Osteoblast (primary cell): ENCODE measurements at regions not wholly inside any gene's neighbourhood (a gene's known extent, or its start where the extent isn't known, plus 50 kb on each side); places are given as distances from the start of the nearest gene placed in this dataset.

Experiments
- DNase-seq: peaks from one replicate; pipeline ENCODE4 v3.0.0; 2011; ENCODE audit warnings: low spot score, mixed read lengths; ENCODE audit not compliant: insufficient read length; ENCODE audit errors: missing footprints
- H2AFZ ChIP-seq: 2 replicates; pipeline ENCODE4 v1.6.0; 2011; ENCODE audit warnings: mild to moderate bottlenecking, low read length
- H3K27ac ChIP-seq: 2 replicates; pipeline ENCODE4 v1.5.1; 2011; ENCODE audit warnings: mild to moderate bottlenecking, low read depth, low read length, moderate library complexity
- H3K27me3 ChIP-seq: 2 replicates; pipeline ENCODE4 v1.6.0; 2012; ENCODE audit warnings: mild to moderate bottlenecking, control low read depth, inconsistent platforms, low read length, moderate library complexity; ENCODE audit not compliant: insufficient read depth
- H3K36me3 ChIP-seq: 2 replicates; pipeline ENCODE4 v1.5.1; 2011; ENCODE audit warnings: mild to moderate bottlenecking, low read length, control low read depth, moderate library complexity; ENCODE audit not compliant: insufficient read depth
- H3K4me1 ChIP-seq: 2 replicates; pipeline ENCODE4 v1.5.1; 2011; ENCODE audit warnings: mild to moderate bottlenecking, low read length, control low read depth, moderate library complexity; ENCODE audit not compliant: insufficient read depth
- H3K4me2 ChIP-seq: 2 replicates; pipeline ENCODE4 v1.6.0; 2011; ENCODE audit warnings: mild to moderate bottlenecking, low read length; ENCODE audit not compliant: insufficient read depth
- H3K4me3 ChIP-seq: fragments of 200-600 bp; sonication (generic); 3 replicates; pipeline ENCODE4 v1.5.1; 2012; ENCODE audit warnings: mild to moderate bottlenecking, low read length, inconsistent platforms; ENCODE audit not compliant: insufficient read depth
- H3K79me2 ChIP-seq: 2 replicates; pipeline ENCODE4 v1.6.0; 2012; ENCODE audit warnings: mild to moderate bottlenecking, low read length, control low read depth, inconsistent platforms; ENCODE audit not compliant: insufficient read depth
- H3K9me3 ChIP-seq: 2 replicates; pipeline ENCODE4 v1.5.1; 2011; ENCODE audit warnings: low read depth, low read length, control low read depth
- H4K20me1 ChIP-seq: 2 replicates; pipeline ENCODE4 v1.6.0; 2012; ENCODE audit warnings: mild to moderate bottlenecking, low read length, control low read depth; ENCODE audit not compliant: insufficient read depth
- CTCF ChIP-seq: IDR thresholded peaks from 2 replicates; pipeline ENCODE4 v1.5.1; 2011; ENCODE audit warnings: mild to moderate bottlenecking, low read depth, low read length, moderate library complexity; ENCODE audit errors: extremely low read depth

DNA sequence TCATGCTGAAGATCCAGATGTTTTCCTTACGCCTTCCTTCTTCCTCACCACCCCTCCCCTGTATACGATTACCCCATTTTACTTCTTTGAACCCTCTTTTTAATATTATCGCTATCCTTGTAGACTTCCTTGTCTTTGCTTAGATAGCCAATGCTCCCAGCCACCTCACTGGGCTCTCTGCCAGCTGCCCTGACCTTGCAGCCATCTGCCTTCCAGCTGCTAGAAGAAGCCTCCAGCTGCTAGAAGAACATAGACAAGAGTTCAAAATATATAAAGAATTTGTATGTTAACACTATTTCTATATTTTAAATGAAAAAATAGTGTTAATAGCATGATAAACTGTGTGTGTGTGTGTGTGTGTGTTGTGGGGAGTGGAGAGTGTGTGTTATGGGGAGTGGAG lies 374.7 kb downstream of the ANKRD50 start:
- no peak for TF ChIP-seq CTCF
- H4K20me1 ChIP-seq = no peaks in the 10 kb centered on the region
- H3K27ac ChIP-seq = no peak overlapping the region
- no peak overlapping the region for H2AFZ ChIP-seq
- H3K9me3 ChIP-seq = no peaks in the 10 kb centered on the region
- no peak for DNase-seq
- H3K4me1 ChIP-seq = peaks cover 3% of the 10 kb centered on the region
- no peaks in the 10 kb centered on the region for H3K36me3 ChIP-seq
- no peaks in the 10 kb centered on the region for H3K79me2 ChIP-seq
- H3K4me2 ChIP-seq = no peak overlapping the region
- H3K27me3 ChIP-seq = no peaks in the 10 kb centered on the region
- H3K4me3 ChIP-seq = no peak overlapping the region

- H2AFZ ChIP-seq = no peak overlapping the region
- no peak for TF ChIP-seq CTCF
- H3K4me2 ChIP-seq = no peak overlapping the region
- H3K79me2 ChIP-seq = no peaks in the 10 kb centered on the region
- no peaks in the 10 kb centered on the region for H3K9me3 ChIP-seq
- no peaks in the 10 kb centered on the region for H3K4me1 ChIP-seq
- no peaks in the 10 kb centered on the region for H3K36me3 ChIP-seq
- no peaks in the 10 kb centered on the region for H3K27me3 ChIP-seq
- DNase-seq = no peak
- H4K20me1 ChIP-seq = no peaks in the 10 kb centered on the region
- H3K27ac ChIP-seq = no peak overlapping the region
- H3K4me3 ChIP-seq = no peak overlapping the region
Measured at GRCh38 chr4:124343661-124344171, 368.8 kb downstream of the ANKRD50 start.

- no peak overlapping the region for H2AFZ ChIP-seq
- H3K4me3 ChIP-seq = no peak overlapping the region
- no peaks in the 10 kb centered on the region for H3K36me3 ChIP-seq
Measured at GRCh38 chr4:124372916-124373315, 339.6 kb downstream of the ANKRD50 start.

GRCh38 chr4:124386163-124386562 lies 326.4 kb downstream of the ANKRD50 start:
- DNase-seq = no peak
- Histone ChIP-seq H3K27ac (no peak overlapping the region), H3K79me2 (no peaks in the 10 kb centered on the region), H3K4me1 (peaks cover 2% of the 10 kb centered on the region), H4K20me1 (no peaks in the 10 kb centered on the region), H3K27me3 (no peaks in the 10 kb centered on the region), H3K9me3 (no peaks in the 10 kb centered on the region), H3K36me3 (no peaks in the 10 kb centered on the region), H3K4me3 (no peak overlapping the region), H3K4me2 (no peak overlapping the region), H2AFZ (peak overlapping the region; percentile 21)
- TF ChIP-seq CTCF = no peak

More at GRCh38 chr4:124372916-124373315, 339.6 kb downstream of the ANKRD50 start:
- Histone ChIP-seq H3K79me2 (no peaks in the 10 kb centered on the region), H4K20me1 (no peaks in the 10 kb centered on the region), H3K27me3 (no peaks in the 10 kb centered on the region), H3K4me2 (no peak overlapping the region), H3K4me1 (no peaks in the 10 kb centered on the region), H3K9me3 (no peaks in the 10 kb centered on the region), H3K27ac (no peak overlapping the region)
- DNase-seq = no peak
- no peak for TF ChIP-seq CTCF
